SJCRH30 (cell line): ENCODE measurements at regions not wholly inside any gene's neighbourhood (a gene's known extent, or its start where the extent isn't known, plus 50 kb on each side); places are given as distances from the start of the nearest gene placed in this dataset.
"Not testable (repeated sequence)": the region's sequence is repeated elsewhere in the genome, so short reads cannot be mapped to it uniquely, and the experiment has no call there.

Experiments
- DNase-seq, 2 experiments: peaks; one replicate each; pipeline ENCODE4 v3.0.0-alpha.2; 2015 to 2020
- H3K27ac ChIP-seq: fragments of 250-450 bp; sonication (Bioruptor Pico); 2 replicates; pipeline ENCODE4 v1.5.1; 2020; ENCODE audit warnings: mild to moderate bottlenecking, moderate library complexity
- H3K27me3 ChIP-seq: fragments of 250-450 bp; sonication (Bioruptor Pico); 2 replicates; pipeline ENCODE4 v1.5.1; 2020; ENCODE audit warnings: mild to moderate bottlenecking, moderate library complexity
- H3K36me3 ChIP-seq: fragments of 250-450 bp; sonication (Bioruptor Pico); 2 replicates; pipeline ENCODE4 v1.5.1; 2020; ENCODE audit warnings: mild to moderate bottlenecking, moderate library complexity
- H3K4me1 ChIP-seq: fragments of 250-450 bp; sonication (Bioruptor Pico); 2 replicates; pipeline ENCODE4 v1.5.1; 2020; ENCODE audit warnings: mild to moderate bottlenecking, moderate library complexity
- H3K4me3 ChIP-seq: fragments of 250-450 bp; sonication (Bioruptor Pico); 2 replicates; pipeline ENCODE4 v1.5.1; 2020; ENCODE audit warnings: mild to moderate bottlenecking, moderate library complexity
- H3K9me3 ChIP-seq: fragments of 250-450 bp; sonication (Bioruptor Pico); replicated peaks from 2 replicates; pipeline ENCODE4 v1.5.1; 2020; ENCODE audit warnings: mild to moderate bottlenecking, moderate library complexity

GRCh38 chr2:189231719-189232323, 52.3 kb upstream of the COL5A2 start:
- Histone ChIP-seq H3K27me3 (no peaks in the 10 kb centered on the region), H3K27ac (no peak overlapping the region), H3K36me3 (no peaks in the 10 kb centered on the region), H3K4me3 (no peak overlapping the region), H3K9me3 (no peaks in the 10 kb centered on the region), H3K4me1 (no peaks in the 10 kb centered on the region)
- no peak for DNase-seq

- Histone ChIP-seq H3K27me3 (no peaks in the 10 kb centered on the region), H3K36me3 (no peaks in the 10 kb centered on the region), H3K9me3 (no peaks in the 10 kb centered on the region), H3K27ac (no peak overlapping the region), H3K4me1 (no peaks in the 10 kb centered on the region), H3K4me3 (no peak overlapping the region)
- DNase-seq: no peak
These were observed 53.3 kb upstream of the COL5A2 start for GRCh38 chr2:189232759-189233406.

GRCh38 chr2:189233527-189233926, 54.0 kb upstream of the COL5A2 start:
- H3K27me3 ChIP-seq: no peaks in the 10 kb centered on the region
- no peak overlapping the region for H3K4me3 ChIP-seq
- H3K9me3 ChIP-seq: no peaks in the 10 kb centered on the region
- H3K27ac ChIP-seq: no peak overlapping the region
- H3K36me3 ChIP-seq: no peaks in the 10 kb centered on the region
- no peak for DNase-seq
- no peaks in the 10 kb centered on the region for H3K4me1 ChIP-seq

GRCh38 chr2:189234991-189235390, 55.4 kb upstream of the COL5A2 start:
- Histone ChIP-seq H3K36me3 (no peaks in the 10 kb centered on the region), H3K4me1 (no peaks in the 10 kb centered on the region), H3K27ac (no peak overlapping the region), H3K9me3 (no peaks in the 10 kb centered on the region), H3K4me3 (no peak overlapping the region), H3K27me3 (no peaks in the 10 kb centered on the region)
- DNase-seq: no peak

GRCh38 chr2:189236066-189236465, 56.5 kb upstream of the COL5A2 start:
- Histone ChIP-seq H3K4me1 (no peaks in the 10 kb centered on the region), H3K36me3 (no peaks in the 10 kb centered on the region), H3K9me3 (no peaks in the 10 kb centered on the region), H3K27me3 (no peaks in the 10 kb centered on the region), H3K27ac (no peak overlapping the region), H3K4me3 (no peak overlapping the region)
- no peak for DNase-seq

- no peak overlapping the region for H3K4me3 ChIP-seq
- no peaks in the 10 kb centered on the region for H3K36me3 ChIP-seq
- DNase-seq: no peak
- no peaks in the 10 kb centered on the region for H3K27me3 ChIP-seq
- H3K27ac ChIP-seq: no peak overlapping the region
- 0 out of 2 replicates have a peak, but pooled peaks cover 6% of the 10 kb centered on the region for H3K9me3 ChIP-seq
- no peaks in the 10 kb centered on the region for H3K4me1 ChIP-seq
These were observed 59.3 kb upstream of the COL5A2 start for GRCh38 chr2:189238903-189239302.

- H3K9me3 ChIP-seq, H3K4me3 ChIP-seq, DNase-seq: not testable (repeated sequence)
These were observed 64.3 kb upstream of the COL5A2 start for GRCh38 chr2:189243843-189244242.

GRCh38 chr2:189247276-189247675, 67.7 kb upstream of the COL5A2 start:
- Histone ChIP-seq H3K27ac (no peak overlapping the region), H3K9me3 (peaks cover 12% of the 10 kb centered on the region; the same call in 1 of the 2 replicates), H3K36me3 (no peaks in the 10 kb centered on the region), H3K4me1 (no peaks in the 10 kb centered on the region), H3K27me3 (no peaks in the 10 kb centered on the region), H3K4me3 (no peak overlapping the region)
- no peak for DNase-seq

More at GRCh38 chr2:189243843-189244242, 64.3 kb upstream of the COL5A2 start:
- not testable (repeated sequence) for H3K27ac ChIP-seq, H3K36me3 ChIP-seq, H3K27me3 ChIP-seq, H3K4me1 ChIP-seq

GRCh38 chr2:189248141-189248540, 68.6 kb upstream of the COL5A2 start:
- Histone ChIP-seq H3K4me1 (no peaks in the 10 kb centered on the region), H3K27me3 (no peaks in the 10 kb centered on the region), H3K9me3 (peaks cover 9% of the 10 kb centered on the region; the same call in 1 of the 2 replicates)

GRCh38 chr2:189249171-189249570, 69.6 kb upstream of the COL5A2 start:
- Histone ChIP-seq H3K4me3 (no peak overlapping the region), H3K4me1 (peaks cover 6% of the 10 kb centered on the region), H3K27me3 (no peaks in the 10 kb centered on the region), H3K27ac (no peak overlapping the region), H3K9me3 (peaks cover 5% of the 10 kb centered on the region; the same call in 1 of the 2 replicates), H3K36me3 (no peaks in the 10 kb centered on the region)
- DNase-seq: no peak

More at GRCh38 chr2:189248141-189248540, 68.6 kb upstream of the COL5A2 start:
- H3K4me3 ChIP-seq: no peak overlapping the region
- no peak overlapping the region for H3K27ac ChIP-seq
- no peak for DNase-seq
- H3K36me3 ChIP-seq: no peaks in the 10 kb centered on the region

- Histone ChIP-seq H3K27me3 (no peaks in the 10 kb centered on the region), H3K27ac (no peak overlapping the region), H3K4me3 (no peak overlapping the region), H3K36me3 (no peaks in the 10 kb centered on the region), H3K9me3 (peaks cover 5% of the 10 kb centered on the region; the same call in 1 of the 2 replicates), H3K4me1 (peaks cover 12% of the 10 kb centered on the region)
- DNase-seq: no peak
These were observed 70.3 kb upstream of the COL5A2 start for GRCh38 chr2:189249901-189250300.

- H3K27me3 ChIP-seq: no peaks in the 10 kb centered on the region
- H3K4me3 ChIP-seq: no peak overlapping the region
- DNase-seq: no peak
- H3K4me1 ChIP-seq: peaks cover 12% of the 10 kb centered on the region
- H3K36me3 ChIP-seq: no peaks in the 10 kb centered on the region
- H3K9me3 ChIP-seq: 0 out of 2 replicates have a peak, but pooled peaks cover 5% of the 10 kb centered on the region
- H3K27ac ChIP-seq: no peak overlapping the region
These were observed 73.6 kb upstream of the COL5A2 start for GRCh38 chr2:189252991-189253675.

GRCh38 chr2:189253836-189254235, 74.3 kb upstream of the COL5A2 start:
- no peak overlapping the region for H3K27ac ChIP-seq
- DNase-seq: no peak
- H3K4me3 ChIP-seq: no peak overlapping the region
- H3K27me3 ChIP-seq: no peaks in the 10 kb centered on the region
- H3K4me1 ChIP-seq: peaks cover 12% of the 10 kb centered on the region
- no peaks in the 10 kb centered on the region for H3K36me3 ChIP-seq
- 0 out of 2 replicates have a peak, but pooled peaks cover 5% of the 10 kb centered on the region for H3K9me3 ChIP-seq

- no peak overlapping the region for H3K4me3 ChIP-seq
These were observed 74.8 kb upstream of the COL5A2 start for GRCh38 chr2:189254268-189254883.

GRCh38 chr2:189255711-189256110, 76.2 kb upstream of the COL5A2 start:
- no peak overlapping the region for H3K27ac ChIP-seq
- no peaks in the 10 kb centered on the region for H3K36me3 ChIP-seq
- H3K27me3 ChIP-seq: no peaks in the 10 kb centered on the region
- no peak for DNase-seq
- H3K4me3 ChIP-seq: no peak overlapping the region
- H3K4me1 ChIP-seq: peaks cover 12% of the 10 kb centered on the region
- 0 out of 2 replicates have a peak, but pooled peaks cover under 1% of the 10 kb centered on the region for H3K9me3 ChIP-seq

More at GRCh38 chr2:189254268-189254883, 74.8 kb upstream of the COL5A2 start:
- 0 out of 2 replicates have a peak, but pooled peaks cover 5% of the 10 kb centered on the region for H3K9me3 ChIP-seq
- H3K4me1 ChIP-seq: peaks cover 12% of the 10 kb centered on the region
- H3K27ac ChIP-seq: no peak overlapping the region
- H3K36me3 ChIP-seq: no peaks in the 10 kb centered on the region
- peak; percentile 57 to 61 for DNase-seq
- H3K27me3 ChIP-seq: no peaks in the 10 kb centered on the region
